HEK293T (cell line): ENCODE measurements at regions not wholly inside any gene's neighbourhood (a gene's known extent, or its start where the extent isn't known, plus 50 kb on each side); places are given as distances from the start of the nearest gene placed in this dataset.
"Not testable (repeated sequence)": the region's sequence is repeated elsewhere in the genome, so short reads cannot be mapped to it uniquely, and the experiment has no call there.

Source experiments
- CTCF ChIA-PET: fragments of 350-600 bp; formaldehyde crosslinking; extraction: SDS; loops from one replicate; lab custom pipeline; 2021; ENCODE audit warnings: antibody characterized with exemption, inconsistent platforms; lab: Yijun Ruan, JAX
- POLR2A ChIA-PET: fragments of 350-600 bp; formaldehyde crosslinking; extraction: SDS; loops from one replicate; lab custom pipeline; 2020; ENCODE audit warnings: antibody characterized with exemption, inconsistent platforms; lab: Yijun Ruan, JAX
- DNase-seq: peaks from one replicate; pipeline ENCODE4 v3.0.0; 2012; ENCODE audit warnings: mixed read lengths; ENCODE audit errors: extremely low spot score
- ARNT ChIP-seq: fragments of 450-650 bp; IDR thresholded peaks from 2 replicates; pipeline ENCODE4 v1.6.1; 2017; ENCODE audit warnings: mild to moderate bottlenecking
- BHLHE40 ChIP-seq: fragments of 450-650 bp; IDR thresholded peaks from 2 replicates; pipeline ENCODE4 v1.6.1; 2016; ENCODE audit warnings: mild to moderate bottlenecking, moderate library complexity, borderline replicate concordance
- CTBP1 ChIP-seq: fragments of 450-650 bp; IDR thresholded peaks from 2 replicates; pipeline ENCODE4 v1.6.1; 2016; ENCODE audit warnings: borderline replicate concordance
- ELF4 ChIP-seq: fragments of 450-650 bp; IDR thresholded peaks from 2 replicates; pipeline ENCODE4 v1.6.1; 2017; ENCODE audit warnings: antibody characterized with exemption
- FOXA1 ChIP-seq: fragments of 450-650 bp; IDR thresholded peaks from 2 replicates; pipeline ENCODE4 v1.6.1; 2016; ENCODE audit warnings: mild to moderate bottlenecking
- FOXK2 ChIP-seq: fragments of 450-650 bp; IDR thresholded peaks from 2 replicates; pipeline ENCODE4 v1.6.1; 2016; ENCODE audit warnings: mild to moderate bottlenecking
- FOXM1 ChIP-seq: fragments of 450-650 bp; IDR thresholded peaks from 2 replicates; pipeline ENCODE4 v1.6.1; 2017; ENCODE audit warnings: mild to moderate bottlenecking, borderline replicate concordance
- HDGF ChIP-seq: fragments of 450-650 bp; IDR thresholded peaks from 2 replicates; pipeline ENCODE4 v1.6.1; 2017; ENCODE audit warnings: antibody characterized with exemption, borderline replicate concordance
- L3MBTL2 ChIP-seq: fragments of 450-650 bp; conservative IDR thresholded peaks from 2 replicates; pipeline ENCODE4 v1.6.1; 2016; ENCODE audit warnings: mild to moderate bottlenecking
- LEF1 ChIP-seq: fragments of 450-650 bp; IDR thresholded peaks from 2 replicates; pipeline ENCODE4 v1.6.1; 2017; ENCODE audit warnings: mild to moderate bottlenecking, borderline replicate concordance
- NFRKB ChIP-seq: fragments of 450-650 bp; IDR thresholded peaks from 2 replicates; pipeline ENCODE4 v1.6.1; 2016; ENCODE audit warnings: mild to moderate bottlenecking, moderate library complexity
- SP1 ChIP-seq: fragments of 450-650 bp; IDR thresholded peaks from 2 replicates; pipeline ENCODE4 v1.6.1; 2017
- SUZ12 ChIP-seq: fragments of 450-650 bp; IDR thresholded peaks from 2 replicates; pipeline ENCODE4 v1.6.1; 2016; ENCODE audit warnings: mild to moderate bottlenecking
- TARDBP ChIP-seq: fragments of 450-650 bp; IDR thresholded peaks from 2 replicates; pipeline ENCODE4 v1.6.1; 2016
- ZNF384 ChIP-seq: fragments of 450-650 bp; IDR thresholded peaks from 2 replicates; pipeline ENCODE4 v1.6.1; 2016
- TF ChIP-seq, protein P1 (sequence below): fragments of 450-650 bp; IDR thresholded peaks from 2 replicates; pipeline ENCODE4 v1.6.1; 2016

DNA sequence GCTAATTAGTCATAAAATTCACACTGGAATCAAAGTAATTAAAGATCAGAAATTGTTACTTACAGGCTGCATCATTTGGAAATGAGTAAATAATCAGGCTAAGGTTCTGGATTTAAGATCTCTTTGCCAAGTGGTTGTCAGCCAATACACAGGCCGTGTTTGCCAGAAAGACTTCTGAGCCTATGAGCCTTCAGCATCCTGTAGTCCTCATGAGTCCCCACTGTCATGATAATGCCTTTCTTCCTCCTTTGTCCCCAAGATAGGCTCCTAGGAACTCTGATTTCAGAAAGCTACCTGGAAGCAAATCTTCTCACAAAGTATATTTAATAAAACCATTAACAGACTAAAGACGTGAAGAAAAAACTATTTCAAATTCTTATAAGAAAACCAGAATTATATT, 810.5 kb downstream of the DNAH5 start:
- DNase-seq = no peak
- ChIA-PET CTCF (no interaction called here), POLR2A (no interaction called here)
- TF ChIP-seq FOXK2 (no peak), SP1 (no peak), CTBP1 (no peak), ELF4 (no peak), NFRKB (no peak), TARDBP (no peak), FOXA1 (no peak), ARNT (no peak), HDGF (no peak), FOXM1 (no peak), BHLHE40 (no peak), ZNF384 (no peak), SUZ12 (no peak), LEF1 (no peak), L3MBTL2 (no peak)
- TF ChIP-seq, protein P1, sequence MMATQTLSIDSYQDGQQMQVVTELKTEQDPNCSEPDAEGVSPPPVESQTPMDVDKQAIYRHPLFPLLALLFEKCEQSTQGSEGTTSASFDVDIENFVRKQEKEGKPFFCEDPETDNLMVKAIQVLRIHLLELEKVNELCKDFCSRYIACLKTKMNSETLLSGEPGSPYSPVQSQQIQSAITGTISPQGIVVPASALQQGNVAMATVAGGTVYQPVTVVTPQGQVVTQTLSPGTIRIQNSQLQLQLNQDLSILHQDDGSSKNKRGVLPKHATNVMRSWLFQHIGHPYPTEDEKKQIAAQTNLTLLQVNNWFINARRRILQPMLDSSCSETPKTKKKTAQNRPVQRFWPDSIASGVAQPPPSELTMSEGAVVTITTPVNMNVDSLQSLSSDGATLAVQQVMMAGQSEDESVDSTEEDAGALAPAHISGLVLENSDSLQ = no peak

DNA sequence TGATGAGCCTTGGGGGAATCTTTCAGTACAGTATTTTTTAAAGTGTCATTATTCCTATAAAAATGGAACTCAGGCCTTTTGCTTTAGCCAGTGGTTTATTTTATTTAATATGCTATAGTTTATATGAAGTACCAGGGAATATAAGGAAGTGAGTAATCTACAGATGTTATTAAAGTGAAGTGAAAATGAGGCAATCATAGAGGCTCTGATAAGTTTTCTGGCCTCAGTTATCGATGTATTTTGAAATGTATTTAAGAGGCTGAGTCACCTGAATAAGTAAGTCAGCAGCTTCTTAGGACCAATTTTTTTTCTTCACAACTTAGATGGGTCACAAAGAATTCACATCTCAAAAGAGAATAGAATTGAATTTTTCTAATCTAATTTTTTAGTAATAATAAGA, 829.0 kb downstream of the DNAH5 start:
- TF ChIP-seq SUZ12 (no peak), ZNF384 (no peak), BHLHE40 (no peak), ARNT (no peak), FOXM1 (no peak), FOXK2 (no peak), NFRKB (no peak), FOXA1 (no peak), CTBP1 (no peak), TARDBP (no peak), SP1 (no peak), LEF1 (no peak), ELF4 (no peak), HDGF (no peak), L3MBTL2 (no peak)
- TF ChIP-seq, protein P1 = no peak
- ChIA-PET CTCF (no interaction called here), POLR2A (no interaction called here)
- DNase-seq = no peak

DNA sequence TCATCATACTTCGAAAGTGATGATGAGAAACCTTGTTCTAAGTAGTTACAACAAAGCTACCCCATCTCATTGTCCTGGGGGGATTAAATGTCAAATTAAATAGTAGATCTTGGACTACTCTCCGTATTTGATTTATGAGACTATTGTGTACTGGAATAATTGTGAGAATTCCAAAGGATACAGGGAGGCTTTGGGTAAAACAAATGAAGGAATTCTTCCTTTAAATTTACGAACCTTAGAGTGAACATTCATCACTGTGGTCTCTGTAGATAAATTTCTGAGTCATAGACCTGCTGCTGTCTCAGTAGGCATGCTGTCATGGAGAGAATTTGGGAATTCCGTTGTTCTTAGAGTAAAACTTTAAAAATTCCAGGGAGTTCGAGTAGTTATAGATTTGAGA, 836.2 kb downstream of the DNAH5 start:
- DNase-seq = no peak
- ChIA-PET CTCF (no interaction called here), POLR2A (no interaction called here)
- no peak for TF ChIP-seq FOXA1
- TF ChIP-seq SP1 = no peak
- no peak for TF ChIP-seq BHLHE40
- TF ChIP-seq L3MBTL2 = no peak
- no peak for TF ChIP-seq FOXM1
- TF ChIP-seq ARNT = no peak
- TF ChIP-seq SUZ12 = no peak

DNA sequence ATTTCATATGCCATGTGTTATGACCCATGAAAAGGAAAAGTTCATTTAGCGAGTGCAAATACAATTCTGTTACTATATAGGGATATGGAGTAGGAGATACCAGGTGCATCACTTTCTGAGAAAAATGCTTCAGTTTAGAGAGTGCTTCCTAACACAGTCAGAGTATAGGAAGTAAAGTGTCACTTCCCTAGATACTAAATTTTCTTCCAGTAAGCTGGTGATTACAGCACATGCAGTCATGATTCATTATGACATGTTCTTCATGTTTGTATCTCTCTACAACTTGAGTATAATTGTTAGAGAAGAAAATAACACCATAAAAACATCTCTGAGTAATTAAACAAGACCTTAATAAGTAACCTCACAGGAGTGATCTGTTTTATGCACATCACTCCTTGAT, 837.0 kb downstream of the DNAH5 start:
- CTCF ChIA-PET = no interaction called here
- no peak for DNase-seq
- TF ChIP-seq TARDBP = no peak
- no peak for TF ChIP-seq SUZ12
- POLR2A ChIA-PET = no interaction called here

DNA sequence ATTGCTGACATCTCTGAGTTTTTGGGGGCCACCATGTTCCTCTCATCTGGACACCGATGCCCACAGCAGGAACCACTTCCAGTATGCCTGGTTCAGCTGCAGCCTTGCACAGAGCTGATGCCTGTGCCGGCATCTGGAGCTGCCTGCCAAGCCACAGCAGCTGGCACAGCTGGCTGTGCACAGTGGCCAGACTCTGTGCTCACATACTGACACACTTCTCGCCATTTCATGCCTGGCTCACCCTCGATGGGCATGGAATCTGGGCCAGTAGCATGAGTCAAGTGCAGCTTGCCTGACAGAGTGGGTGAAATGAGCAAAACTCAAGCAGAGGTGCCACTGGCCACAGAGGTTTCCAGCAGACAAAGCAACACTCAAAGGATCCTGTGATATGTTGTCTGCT, 863.4 kb downstream of the DNAH5 start:
- TF ChIP-seq NFRKB (no peak), CTBP1 (no peak), FOXK2 (no peak), LEF1 (no peak), ARNT (no peak), L3MBTL2 (no peak)
- ChIA-PET POLR2A (no interaction called here), CTCF (no interaction called here)
- no peak for DNase-seq

DNA sequence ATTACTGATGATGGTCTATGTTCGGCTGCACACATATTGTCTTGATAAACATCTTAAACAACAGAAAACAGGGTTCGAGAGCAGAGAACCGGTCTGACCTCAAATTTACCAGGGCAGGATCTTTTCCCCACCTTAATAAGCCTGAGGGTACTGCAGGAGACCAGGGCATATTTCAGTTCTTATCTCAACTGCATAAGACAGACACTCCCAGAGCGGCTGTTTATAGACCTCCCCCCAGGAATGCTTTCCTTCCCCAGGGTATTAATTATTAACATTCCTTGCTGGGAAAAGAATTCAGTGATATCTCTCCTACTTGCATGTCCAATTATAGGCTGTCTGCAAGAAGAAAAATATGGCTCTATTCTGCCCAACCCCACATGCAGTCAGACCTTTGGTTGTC, 871.6 kb downstream of the DNAH5 start:
- DNase-seq, CTCF ChIA-PET, POLR2A ChIA-PET: not testable (repeated sequence)

DNA sequence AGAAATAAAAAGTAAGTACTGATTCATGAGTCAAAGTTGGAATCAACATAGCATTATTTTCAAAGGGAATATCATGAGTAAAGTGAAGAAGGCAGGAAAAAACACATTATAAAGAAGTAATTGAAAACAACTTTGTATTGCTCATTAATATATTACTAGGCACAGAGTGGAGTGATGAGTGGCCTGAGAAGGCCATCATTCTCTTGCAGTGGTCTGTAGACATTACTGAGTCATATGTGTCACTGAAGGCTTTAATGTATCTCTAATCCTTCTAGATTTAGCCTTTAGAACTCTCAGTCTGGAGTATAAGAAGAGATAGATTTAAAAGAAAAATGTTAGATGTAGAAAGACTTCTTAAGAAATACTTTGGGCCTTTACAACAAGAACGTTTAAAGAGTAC, 881.4 kb downstream of the DNAH5 start:
- POLR2A ChIA-PET = no interaction called here
- CTCF ChIA-PET = no interaction called here
- DNase-seq = no peak
- no peak for TF ChIP-seq ARNT
- no peak for TF ChIP-seq SUZ12
- no peak for TF ChIP-seq NFRKB
- no peak for TF ChIP-seq LEF1
- no peak for TF ChIP-seq ZNF384
- no peak for TF ChIP-seq FOXM1

DNA sequence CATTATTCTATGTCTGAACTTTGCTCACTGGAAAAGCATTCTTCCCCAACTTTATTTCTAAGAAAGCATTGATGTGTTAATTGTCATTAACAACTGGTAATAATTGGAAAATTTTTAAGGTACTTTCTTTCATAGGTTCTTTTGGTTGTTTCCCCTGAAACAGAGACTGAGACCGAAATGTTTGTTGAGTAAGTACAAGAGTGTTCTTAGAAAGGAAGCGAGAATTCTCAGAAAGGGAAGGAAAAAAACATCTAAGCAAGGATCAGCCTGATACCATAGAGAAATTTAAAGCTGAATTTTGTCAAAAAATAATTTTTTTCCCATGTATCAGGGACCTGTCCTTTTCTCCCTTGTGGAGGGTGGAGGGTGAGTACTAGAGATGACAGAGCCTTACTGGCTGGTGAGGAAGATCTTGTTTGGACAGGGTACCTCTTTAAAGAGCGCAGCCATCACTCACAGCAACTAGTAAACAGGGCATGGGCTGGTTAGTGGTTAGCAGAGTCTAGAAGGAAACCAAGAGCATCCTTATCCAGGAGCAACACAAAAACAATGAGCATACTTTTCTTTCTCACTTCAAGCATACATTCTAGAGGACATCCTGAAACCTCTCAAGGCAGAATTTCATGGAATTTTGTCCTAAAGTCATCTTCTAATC, 898.5 kb downstream of the DNAH5 start:
- ChIA-PET POLR2A (no interaction called here), CTCF (no interaction called here)
- no peak for TF ChIP-seq SP1
- no peak for TF ChIP-seq FOXM1
- no peak for TF ChIP-seq HDGF
- TF ChIP-seq, protein P1 = no peak
- TF ChIP-seq SUZ12 = no peak
- no peak for TF ChIP-seq L3MBTL2
- no peak for TF ChIP-seq TARDBP
- TF ChIP-seq CTBP1 = no peak
- TF ChIP-seq FOXA1 = no peak
- TF ChIP-seq LEF1 = no peak
- TF ChIP-seq FOXK2 = no peak
- no peak for TF ChIP-seq NFRKB
- TF ChIP-seq ELF4 = no peak
- TF ChIP-seq ZNF384 = no peak
- no peak for TF ChIP-seq ARNT
- no peak for TF ChIP-seq BHLHE40
- no peak for DNase-seq
